ENCODE measurements at regions not wholly inside any gene's neighbourhood (a gene's known extent, or its start where the extent isn't known, plus 50 kb on each side); places are given as distances from the start of the nearest gene placed in this dataset.

DNA sequence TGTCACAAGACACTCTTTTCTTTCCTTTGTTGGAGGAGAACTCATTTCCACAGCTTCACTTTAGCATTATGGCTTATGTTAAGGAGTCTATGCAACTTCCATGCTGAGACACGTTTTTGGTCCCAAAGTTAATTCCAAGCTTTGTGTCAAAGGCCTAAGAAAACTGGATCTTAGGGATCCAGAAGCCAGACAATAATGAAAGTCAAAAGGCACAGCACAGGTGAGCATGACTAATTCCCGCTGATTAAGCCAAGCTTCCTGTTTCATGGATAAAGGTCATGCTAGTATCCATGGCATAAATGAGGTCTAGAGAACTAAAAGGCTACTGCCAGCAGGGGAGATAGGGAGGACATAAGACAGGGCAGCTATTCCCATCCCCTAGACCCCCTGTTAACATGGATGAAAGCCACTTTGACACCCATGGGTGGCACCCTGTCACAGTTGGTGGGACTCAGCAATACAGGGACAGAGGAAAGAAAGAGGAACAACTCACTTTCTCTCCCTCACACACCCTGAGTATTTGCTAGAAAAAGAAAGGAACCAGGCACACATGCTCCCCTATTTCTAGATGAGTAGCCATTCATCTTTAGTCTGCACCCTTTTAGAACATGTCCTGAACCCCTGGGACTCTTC lies 438.1 kb upstream of the CDH9 start:
- TF ChIP-seq, protein P1, sequence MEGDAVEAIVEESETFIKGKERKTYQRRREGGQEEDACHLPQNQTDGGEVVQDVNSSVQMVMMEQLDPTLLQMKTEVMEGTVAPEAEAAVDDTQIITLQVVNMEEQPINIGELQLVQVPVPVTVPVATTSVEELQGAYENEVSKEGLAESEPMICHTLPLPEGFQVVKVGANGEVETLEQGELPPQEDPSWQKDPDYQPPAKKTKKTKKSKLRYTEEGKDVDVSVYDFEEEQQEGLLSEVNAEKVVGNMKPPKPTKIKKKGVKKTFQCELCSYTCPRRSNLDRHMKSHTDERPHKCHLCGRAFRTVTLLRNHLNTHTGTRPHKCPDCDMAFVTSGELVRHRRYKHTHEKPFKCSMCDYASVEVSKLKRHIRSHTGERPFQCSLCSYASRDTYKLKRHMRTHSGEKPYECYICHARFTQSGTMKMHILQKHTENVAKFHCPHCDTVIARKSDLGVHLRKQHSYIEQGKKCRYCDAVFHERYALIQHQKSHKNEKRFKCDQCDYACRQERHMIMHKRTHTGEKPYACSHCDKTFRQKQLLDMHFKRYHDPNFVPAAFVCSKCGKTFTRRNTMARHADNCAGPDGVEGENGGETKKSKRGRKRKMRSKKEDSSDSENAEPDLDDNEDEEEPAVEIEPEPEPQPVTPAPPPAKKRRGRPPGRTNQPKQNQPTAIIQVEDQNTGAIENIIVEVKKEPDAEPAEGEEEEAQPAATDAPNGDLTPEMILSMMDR (IDR thresholded peaks at IDR 0.05; ENCODE audit: borderline replicate concordance, control extremely low read depth, extremely low read depth, insufficient read depth, missing control alignments): no peak
- DNase-seq (ENCODE audit: low spot score): no peak

DNA sequence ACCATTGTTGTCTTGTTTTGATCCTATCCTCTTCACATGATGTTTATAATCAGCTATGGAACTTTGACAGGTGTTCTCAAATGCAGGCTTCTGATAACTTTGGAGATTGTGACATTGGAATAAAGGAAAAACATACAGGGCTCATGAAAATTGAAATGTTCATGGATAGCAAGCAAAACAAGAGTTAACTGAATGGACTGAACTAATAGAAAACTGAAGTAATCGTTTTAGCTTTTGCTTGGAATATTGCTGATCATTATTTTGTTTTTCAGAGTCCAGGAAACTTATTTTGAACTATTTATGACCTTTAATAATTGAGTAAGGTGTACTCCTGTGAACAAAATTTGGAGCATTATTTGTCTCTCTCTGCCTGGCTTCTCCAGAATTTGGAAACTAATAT lies 436.7 kb upstream of the CDH9 start:
- DNase-seq (ENCODE audit: low spot score): no peak
- TF ChIP-seq, protein P1 (IDR thresholded peaks at IDR 0.05; ENCODE audit: borderline replicate concordance, control extremely low read depth, extremely low read depth, insufficient read depth, missing control alignments): no peak
- in situ Hi-C loops (cut with MboI; ENCODE audit: low sequenced_read_pairs, unreplicated experiment): no loop called here

More for the DNA sequence above, 438.1 kb upstream of the CDH9 start:
- in situ Hi-C loops (cut with MboI; ENCODE audit: low sequenced_read_pairs, unreplicated experiment): no loop called here

DNA sequence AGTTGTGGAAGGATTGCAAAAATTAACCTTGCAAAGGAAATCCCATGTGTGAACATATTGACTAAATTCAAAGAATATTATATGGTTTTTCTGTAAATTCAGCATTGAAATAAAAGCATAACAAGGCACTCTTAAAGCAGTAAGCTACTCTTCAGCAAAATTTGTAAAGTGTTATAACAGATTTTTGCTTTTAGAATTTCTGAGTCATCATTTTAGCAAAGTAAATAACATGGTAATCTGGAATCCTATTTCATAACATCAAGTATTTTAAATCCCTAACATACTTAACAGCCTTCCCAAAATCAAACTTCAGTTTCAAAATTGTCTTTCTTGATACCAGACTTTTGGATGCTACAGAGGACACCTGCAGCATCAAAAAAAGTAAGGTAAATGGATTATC lies 436.0 kb upstream of the CDH9 start:
- TF ChIP-seq, protein P1 (IDR thresholded peaks at IDR 0.05; ENCODE audit: borderline replicate concordance, control extremely low read depth, extremely low read depth, insufficient read depth, missing control alignments): no peak
- DNase-seq (ENCODE audit: low spot score): no peak
- in situ Hi-C loops (cut with MboI; ENCODE audit: low sequenced_read_pairs, unreplicated experiment): no loop called here

DNA sequence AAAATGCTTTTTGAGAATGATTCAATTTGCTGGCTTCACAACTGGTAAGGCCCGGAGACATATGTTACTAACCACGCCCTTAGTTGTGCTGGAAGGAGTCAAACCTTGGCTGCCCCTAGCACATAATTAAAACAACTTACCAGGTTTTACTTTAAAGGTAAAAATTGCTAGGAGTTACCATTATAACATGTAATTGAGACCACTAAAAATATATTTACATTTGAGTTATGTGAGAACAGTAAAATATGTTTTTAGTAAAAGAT lies 435.6 kb upstream of the CDH9 start:
- DNase-seq (ENCODE audit: low spot score): no peak

DNA sequence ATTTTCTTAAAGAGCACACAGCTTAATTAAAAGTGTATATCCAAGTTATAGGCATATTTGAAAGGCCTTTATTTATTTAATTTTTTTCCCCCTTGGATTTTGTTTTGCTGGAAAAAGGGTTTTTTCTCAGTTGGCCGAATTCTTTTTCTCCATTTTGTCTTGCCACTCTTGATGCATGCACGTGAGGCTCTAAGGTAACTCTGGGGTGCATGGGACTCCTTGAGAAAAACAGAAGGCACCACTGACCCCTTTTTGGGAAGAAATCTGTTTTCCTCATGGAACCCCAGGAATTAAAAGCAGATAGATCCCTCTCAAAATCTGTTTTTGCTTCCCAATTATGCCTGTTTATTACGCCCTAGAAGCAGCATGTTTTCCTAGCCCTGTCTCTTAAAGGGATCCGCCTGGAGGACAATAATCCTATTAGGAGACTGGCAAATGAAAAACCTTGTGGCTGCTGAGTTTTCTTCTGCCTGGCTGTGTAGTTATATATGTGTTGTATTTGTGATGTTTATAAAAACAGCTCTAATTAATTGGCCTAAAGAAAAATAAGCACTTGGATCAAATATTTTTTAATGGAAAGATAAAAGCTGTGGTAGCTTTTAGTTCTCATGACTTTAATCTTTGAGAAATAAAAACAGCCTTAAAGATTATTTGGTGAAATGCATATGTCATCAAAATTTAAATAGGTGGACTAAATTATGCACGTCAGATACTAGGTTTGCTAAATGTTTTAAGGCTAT lies 435.1 kb upstream of the CDH9 start:
- in situ Hi-C loops (cut with MboI; ENCODE audit: low sequenced_read_pairs, unreplicated experiment): no loop called here
- TF ChIP-seq, protein P1 (IDR thresholded peaks at IDR 0.05; ENCODE audit: borderline replicate concordance, control extremely low read depth, extremely low read depth, insufficient read depth, missing control alignments): no peak
- DNase-seq (ENCODE audit: low spot score): no peak

More for the DNA sequence above, 435.6 kb upstream of the CDH9 start:
- in situ Hi-C loops (cut with MboI; ENCODE audit: low sequenced_read_pairs, unreplicated experiment): no loop called here
- TF ChIP-seq, protein P1 (IDR thresholded peaks at IDR 0.05; ENCODE audit: borderline replicate concordance, control extremely low read depth, extremely low read depth, insufficient read depth, missing control alignments): no peak

DNA sequence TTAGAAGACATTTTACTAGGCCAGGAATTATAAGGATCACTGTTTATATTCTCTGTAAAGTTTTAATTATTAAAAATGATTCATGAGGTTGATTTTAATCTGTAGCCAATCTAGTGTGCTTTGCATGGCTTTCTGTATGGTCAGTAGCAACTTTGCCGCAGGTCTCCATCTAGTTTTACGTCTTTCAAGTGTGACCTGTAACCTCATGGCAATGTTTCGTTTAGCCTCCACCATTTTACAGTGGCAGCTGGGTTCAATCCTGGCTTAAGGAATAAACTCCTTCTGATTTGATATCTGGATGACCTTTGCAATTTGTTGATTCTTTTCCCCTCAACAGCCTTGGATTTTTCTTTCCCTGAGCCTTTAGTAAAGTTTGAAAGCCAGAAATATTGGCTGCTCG lies 434.5 kb upstream of the CDH9 start:
- in situ Hi-C loops (cut with MboI; ENCODE audit: low sequenced_read_pairs, unreplicated experiment): no loop called here
- TF ChIP-seq, protein P1 (IDR thresholded peaks at IDR 0.05; ENCODE audit: borderline replicate concordance, control extremely low read depth, extremely low read depth, insufficient read depth, missing control alignments): no peak
- DNase-seq (ENCODE audit: low spot score): no peak

Data from GM13976 (cell line).